Esophagus (tissue), 2 donors: ENCODE measurements at regions not wholly inside any gene's neighbourhood (a gene's known extent, or its start where the extent isn't known, plus 50 kb on each side); places are given as distances from the start of the nearest gene placed in this dataset.

Experiments used
- H3K27ac ChIP-seq, 2 donors: one replicate each; pipeline ENCODE4 v1.5.1; 2013; ENCODE audit warnings: low read depth in 2 of 2, mild to moderate bottlenecking in 2 of 2, inconsistent platforms in 1 of 2, low read length in 1 of 2, moderate library complexity in 1 of 2
- H3K27me3 ChIP-seq, 2 donors: one replicate each; pipeline ENCODE4 v1.6.1; 2013; ENCODE audit warnings: low read length in 2 of 2, control low read depth in 1 of 2, mild to moderate bottlenecking in 1 of 2; ENCODE audit not compliant: insufficient read depth in 2 of 2, control insufficient read depth in 1 of 2
- H3K36me3 ChIP-seq, 2 donors: one replicate each; pipeline ENCODE4 v1.6.1; 2013; ENCODE audit warnings: low read length in 1 of 2; ENCODE audit not compliant: control insufficient read depth in 2 of 2, insufficient read depth in 2 of 2
- H3K4me1 ChIP-seq, 2 donors: one replicate each; pipeline ENCODE4 v1.6.1; 2013; ENCODE audit warnings: low read length in 1 of 2; ENCODE audit not compliant: control insufficient read depth in 2 of 2, insufficient read depth in 2 of 2
- H3K4me3 ChIP-seq, 2 donors: one replicate each; pipeline ENCODE4 v1.5.1; 2013; ENCODE audit warnings: low read length in 2 of 2, mild to moderate bottlenecking in 2 of 2, low read depth in 1 of 2, moderate library complexity in 1 of 2
- H3K9me3 ChIP-seq, 2 donors: one replicate each; pipeline ENCODE4 v1.6.1; 2013; ENCODE audit warnings: mild to moderate bottlenecking in 2 of 2, low read depth in 1 of 2, low read length in 1 of 2, moderate library complexity in 1 of 2; ENCODE audit not compliant: control insufficient read depth in 2 of 2, insufficient read depth in 1 of 2
- WGBS, 2 donors: extraction: QIAGEN DNeasy Blood & Tissue Kit; methylation state at CpG; one replicate each; pipeline ENCODE4 v1.1.7; 2013; 5-methylcytosine and 5-hydroxymethylcytosine counted together
- donor health status: healthy with polysubstance abuse.
- donor health status: Bipolar disorder and iron deficiency.

DNA sequence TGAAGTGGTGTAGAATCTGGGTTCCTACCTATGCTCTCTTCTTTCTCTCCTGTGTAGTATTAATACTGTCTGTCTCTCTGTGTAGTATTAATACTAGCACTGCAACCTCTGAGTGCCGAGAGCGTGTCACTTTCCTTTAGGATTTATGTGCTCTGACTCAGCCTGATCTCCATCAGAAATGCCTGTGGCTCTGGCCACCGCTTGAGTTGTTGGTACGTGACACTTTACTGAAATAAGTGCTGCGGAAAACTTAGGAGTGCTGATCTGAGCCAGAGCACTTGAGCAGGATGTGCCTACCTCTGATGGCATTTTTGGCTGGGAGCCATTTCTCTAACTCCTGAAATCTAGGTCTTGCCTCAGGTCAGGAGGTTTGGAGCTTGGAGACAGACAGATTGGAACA, 807.4 kb downstream of the SQOR start:
- WGBS, 2 donors, result 81 to 83% methylated on average over 5 of the region's 5 CpGs
- Histone ChIP-seq H3K36me3 (no peaks in the 10 kb centered on the region), H3K27ac (no peak overlapping the region), H3K4me1 (no peaks in the 10 kb centered on the region), H3K4me3 (no peak overlapping the region), H3K27me3 (no peaks in the 10 kb centered on the region), H3K9me3 (peaks cover 0 to 2% of the 10 kb centered on the region in 2 donors)

DNA sequence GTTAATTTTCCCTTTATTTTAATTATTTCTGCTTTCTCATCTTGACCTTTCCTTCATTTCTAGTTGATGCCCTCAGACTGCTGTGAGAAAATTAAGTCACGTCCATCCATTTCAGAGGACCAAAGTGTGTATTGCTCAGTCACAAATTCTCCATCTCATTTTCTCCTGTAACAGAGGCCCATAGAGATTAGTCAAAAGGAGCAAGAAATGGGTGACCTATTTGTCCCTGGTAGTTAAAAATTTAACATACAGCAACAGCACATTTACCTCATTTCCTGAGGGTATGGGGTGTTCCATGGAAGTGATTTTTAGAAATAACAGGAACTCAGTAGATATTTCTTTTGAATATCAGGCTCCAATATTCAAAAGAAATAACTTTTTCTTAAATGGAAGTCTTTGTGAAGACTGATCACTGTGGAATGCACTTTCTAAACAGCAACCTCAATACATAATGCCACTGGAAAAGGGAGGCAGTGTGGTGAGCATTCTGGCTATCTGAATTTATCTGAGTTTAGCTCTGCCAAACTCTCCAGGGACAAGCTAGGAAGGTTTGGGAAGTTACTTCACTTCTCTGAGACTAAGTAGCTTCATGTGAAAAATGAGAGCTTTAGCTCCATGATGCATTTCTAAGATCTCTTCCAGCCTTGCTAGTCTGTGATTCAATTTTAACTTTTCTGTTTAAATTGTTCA, 808.2 kb downstream of the SQOR start:
- no peaks in the 10 kb centered on the region for H3K27me3 ChIP-seq
- H3K9me3 ChIP-seq, result peaks cover 0 to 2% of the 10 kb centered on the region in 2 donors
- H3K4me1 ChIP-seq, result no peaks in the 10 kb centered on the region
- no peaks in the 10 kb centered on the region for H3K36me3 ChIP-seq
- H3K27ac ChIP-seq, result no peak overlapping the region
- no peak overlapping the region for H3K4me3 ChIP-seq
- WGBS, 2 donors, result 79 to 83% methylated on average over 1 of the region's 1 CpG

DNA sequence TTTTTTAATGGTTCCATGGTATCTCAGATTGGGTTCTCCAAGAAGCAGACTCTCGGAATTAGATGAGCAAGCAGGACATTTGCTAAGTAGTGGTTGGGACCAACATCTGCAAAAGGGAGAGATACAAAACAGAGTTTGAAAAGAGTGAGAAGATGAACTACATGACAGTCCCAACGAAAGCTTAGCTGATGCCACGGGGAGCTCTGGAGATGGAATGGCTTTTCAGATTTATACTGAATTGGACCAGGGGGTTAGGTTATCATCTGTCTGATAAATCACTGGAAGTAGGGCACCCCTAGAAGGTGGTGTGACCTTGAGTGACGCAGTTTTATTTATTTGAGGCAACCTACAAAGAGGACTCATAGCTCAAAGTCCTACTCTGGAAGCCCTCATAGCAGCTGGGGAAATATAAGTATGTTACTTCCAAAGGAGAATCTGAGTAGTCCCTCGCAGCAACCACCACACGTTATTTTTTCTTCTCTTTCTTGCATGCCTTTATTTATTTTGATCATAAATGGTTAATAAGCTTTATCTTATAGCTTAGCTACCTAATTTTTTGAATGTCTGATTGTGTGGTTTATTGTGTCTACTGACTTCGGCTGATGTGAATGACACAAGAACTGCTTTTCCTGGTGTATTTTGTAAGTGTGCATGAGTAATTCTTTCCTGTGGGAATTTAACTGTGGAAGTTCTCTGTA, 815.4 kb downstream of the SQOR start:
- no peak overlapping the region for H3K4me3 ChIP-seq
- H3K36me3 ChIP-seq, result no peaks in the 10 kb centered on the region
- no peaks in the 10 kb centered on the region for H3K27me3 ChIP-seq
- H3K9me3 ChIP-seq, result no peaks in the 10 kb centered on the region
- WGBS, 2 donors, result 71 to 77% methylated on average over 7 of the region's 7 CpGs
- H3K27ac ChIP-seq, result no peak overlapping the region
- no peaks in the 10 kb centered on the region for H3K4me1 ChIP-seq

DNA sequence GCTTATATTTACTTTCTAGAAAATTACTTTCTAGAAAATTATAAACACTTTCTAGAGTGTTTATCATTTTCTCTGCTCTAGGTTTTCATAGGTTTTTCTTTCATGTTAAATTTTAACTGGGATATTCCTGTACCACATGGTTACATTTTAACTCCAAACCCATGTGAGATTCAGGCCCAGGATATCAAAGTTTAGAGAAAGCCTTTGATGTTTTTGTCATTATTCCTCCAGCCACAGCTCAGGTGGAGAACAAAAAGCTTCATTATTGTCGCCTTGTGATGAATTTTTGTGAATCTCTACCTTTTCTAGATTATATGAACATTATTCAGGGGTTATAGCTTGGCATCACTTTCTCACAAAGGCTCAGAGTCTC, 816.0 kb downstream of the SQOR start:
- Histone ChIP-seq H3K36me3 (no peaks in the 10 kb centered on the region), H3K27me3 (no peaks in the 10 kb centered on the region), H3K4me1 (no peaks in the 10 kb centered on the region), H3K9me3 (no peaks in the 10 kb centered on the region), H3K4me3 (no peak overlapping the region), H3K27ac (no peak overlapping the region)
- 43 to 58% methylated on average over 1 of the region's 1 CpG for WGBS, 2 donors

DNA sequence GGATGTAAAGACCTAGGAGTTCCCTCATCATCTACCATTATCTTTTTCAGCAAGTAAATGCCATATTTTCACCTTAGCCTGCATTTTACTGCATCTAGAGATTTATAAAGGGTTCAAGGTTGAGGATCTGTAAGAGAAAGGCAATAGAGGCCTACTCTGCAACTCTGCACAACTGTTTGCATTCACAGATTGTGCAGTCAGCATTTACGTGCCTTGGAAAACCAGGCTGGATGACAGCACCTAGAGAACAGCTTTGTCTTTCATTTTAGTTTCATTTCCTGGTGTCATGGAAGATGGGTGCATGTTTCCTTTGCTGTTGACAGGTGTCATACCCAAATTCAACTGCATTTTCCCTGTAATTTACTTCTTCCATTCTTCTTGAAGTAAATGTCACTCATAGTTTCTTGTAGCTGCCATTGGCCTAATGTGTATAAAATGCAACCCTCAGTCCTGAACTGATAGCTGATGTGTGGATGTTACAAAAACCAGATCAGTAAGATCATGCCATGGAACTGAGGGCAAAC, 817.5 kb downstream of the SQOR start:
- no peaks in the 10 kb centered on the region for H3K27me3 ChIP-seq
- no peaks in the 10 kb centered on the region for H3K4me1 ChIP-seq
- no peaks in the 10 kb centered on the region for H3K36me3 ChIP-seq
- WGBS, 2 donors, result 0 to 26% methylated on average over 1 of the region's 1 CpG
- no peak overlapping the region for H3K27ac ChIP-seq
- no peak overlapping the region for H3K4me3 ChIP-seq
- H3K9me3 ChIP-seq, result no peaks in the 10 kb centered on the region

DNA sequence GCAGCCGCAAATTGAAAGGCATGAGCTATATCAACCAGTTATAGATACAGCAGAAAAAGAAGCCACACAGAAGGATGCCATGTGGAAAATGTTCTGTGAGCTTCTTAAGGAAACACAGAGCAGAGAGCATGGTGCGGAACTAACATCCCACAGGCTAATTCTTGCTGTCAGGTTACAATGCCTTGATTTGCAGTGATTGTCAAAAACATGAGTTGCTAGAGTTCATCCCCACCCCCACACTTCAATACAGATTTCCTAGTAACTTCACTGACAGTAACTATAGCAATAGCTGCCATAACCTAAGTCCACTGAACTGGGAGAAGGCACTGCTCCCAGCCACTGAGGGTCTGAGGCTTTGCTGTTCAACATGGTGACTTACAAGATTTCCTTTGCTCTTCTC, 821.6 kb downstream of the SQOR start:
- Histone ChIP-seq H3K27ac (no peak overlapping the region), H3K36me3 (no peaks in the 10 kb centered on the region), H3K4me1 (no peaks in the 10 kb centered on the region), H3K4me3 (no peak overlapping the region), H3K9me3 (no peaks in the 10 kb centered on the region), H3K27me3 (no peaks in the 10 kb centered on the region)
- 94 to 97% methylated on average over 2 of the region's 2 CpGs for WGBS, 2 donors

DNA sequence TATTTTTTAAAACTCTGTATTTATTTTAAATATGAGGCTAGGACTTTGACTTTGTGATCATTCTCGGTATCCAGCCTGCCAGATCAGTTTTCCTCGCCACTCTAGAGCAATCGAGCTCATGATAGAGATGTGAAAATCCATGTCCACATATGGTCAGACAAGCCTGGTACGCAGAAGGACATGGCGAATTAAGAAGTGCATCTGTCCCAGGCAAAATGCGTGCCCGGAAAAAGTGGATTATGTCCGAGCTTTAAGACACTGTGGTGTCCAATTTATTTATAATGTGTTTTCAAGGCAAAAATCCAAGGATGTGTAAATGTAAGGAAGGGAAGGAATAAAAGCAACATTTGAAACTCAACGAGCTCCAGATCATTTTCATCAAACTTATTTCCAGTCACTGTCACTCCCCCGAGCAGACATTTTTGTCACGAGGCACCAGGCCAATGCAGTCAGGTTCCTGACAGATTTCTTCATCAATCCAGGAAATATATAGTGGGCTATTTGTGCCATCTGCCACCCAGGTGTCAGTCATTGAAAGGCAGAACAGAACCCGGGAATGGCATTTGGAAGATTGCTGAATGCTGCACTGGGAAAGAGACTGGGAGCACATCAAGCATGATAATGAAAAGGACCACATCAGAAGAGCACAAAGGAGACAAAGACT, 825.7 kb downstream of the SQOR start:
- Histone ChIP-seq H3K27me3 (no peaks in the 10 kb centered on the region), H3K9me3 (no peaks in the 10 kb centered on the region), H3K36me3 (no peaks in the 10 kb centered on the region), H3K4me1 (no peaks in the 10 kb centered on the region), H3K4me3 (no peak overlapping the region), H3K27ac (no peak overlapping the region)
- 80 to 88% methylated on average over 12 of the region's 12 CpGs for WGBS, 2 donors

DNA sequence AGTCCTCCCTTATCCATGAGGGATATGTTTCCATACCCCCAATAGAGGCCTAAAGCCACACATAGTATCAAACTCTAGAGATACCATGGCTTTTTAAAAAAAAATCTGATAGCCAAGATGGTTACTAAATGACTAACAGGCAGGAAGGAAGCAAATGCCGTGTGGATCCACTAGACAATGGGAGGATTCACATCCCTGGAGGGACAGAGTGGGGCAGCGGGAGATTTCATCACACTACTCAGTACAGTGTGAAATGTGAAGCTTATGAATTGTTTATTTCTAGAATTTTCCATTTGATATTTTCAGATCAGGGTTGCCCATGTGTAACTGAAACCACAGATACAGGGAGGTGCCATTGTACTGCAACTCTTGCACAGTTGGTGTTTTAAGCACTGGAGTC, 826.6 kb downstream of the SQOR start:
- H3K27me3 ChIP-seq, result no peaks in the 10 kb centered on the region
- no peak overlapping the region for H3K27ac ChIP-seq
- no peaks in the 10 kb centered on the region for H3K9me3 ChIP-seq
- no peaks in the 10 kb centered on the region for H3K4me1 ChIP-seq
- H3K4me3 ChIP-seq, result no peak overlapping the region
- no peaks in the 10 kb centered on the region for H3K36me3 ChIP-seq
- 68 to 71% methylated on average over 2 of the region's 2 CpGs for WGBS, 2 donors

DNA sequence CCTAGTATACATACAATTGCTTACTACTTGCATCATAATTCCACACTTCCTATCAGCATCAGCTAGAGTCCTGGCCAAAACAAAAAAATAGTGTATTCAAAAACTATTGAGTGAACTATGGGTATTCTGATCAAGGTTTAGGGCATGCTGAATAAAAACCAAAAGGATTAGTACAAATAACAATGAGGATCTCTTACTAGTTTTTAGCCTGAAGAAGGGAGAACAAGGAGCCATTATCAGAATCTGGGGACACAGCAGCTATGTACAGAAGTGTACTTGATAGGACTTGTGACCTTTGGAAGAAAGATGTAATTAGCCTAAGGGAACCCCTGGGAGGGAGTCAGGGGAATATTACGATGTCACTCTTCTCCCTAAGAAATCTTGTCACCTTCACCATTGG, 832.2 kb downstream of the SQOR start:
- Histone ChIP-seq H3K27me3 (no peaks in the 10 kb centered on the region), H3K4me3 (no peak overlapping the region), H3K27ac (no peak overlapping the region), H3K9me3 (no peaks in the 10 kb centered on the region), H3K4me1 (no peaks in the 10 kb centered on the region), H3K36me3 (no peaks in the 10 kb centered on the region)
- 84 to 88% methylated on average over 1 of the region's 1 CpG for WGBS, 2 donors
